OCI-LY3 (cell line): ENCODE measurements at regions not wholly inside any gene's neighbourhood (a gene's known extent, or its start where the extent isn't known, plus 50 kb on each side); places are given as distances from the start of the nearest gene placed in this dataset.

Experiments
- H2AFZ ChIP-seq: fragments of 200-600, 300-600 bp; shearing (Covaris generic); 2 replicates; pipeline ENCODE4 v1.6.0; 2014; ENCODE audit warnings: antibody characterized with exemption, low read depth, low read length
- H3K27ac ChIP-seq: fragments of 200-600, 300-600 bp; sonication (generic); 2 replicates; pipeline ENCODE4 v1.5.1; 2014; ENCODE audit warnings: mild to moderate bottlenecking, low read length, moderate library complexity, mixed read lengths
- H3K27me3 ChIP-seq: fragments of 200-600, 300-600 bp; sonication (generic); 2 replicates; pipeline ENCODE4 v1.6.1; 2014; ENCODE audit warnings: low read depth, low read length, mixed read lengths
- H3K36me3 ChIP-seq: fragments of 200-600, 300-600 bp; sonication (generic); replicated peaks from 2 replicates; pipeline ENCODE3; 2014; ENCODE audit warnings: low read depth, low read length, mixed read lengths
- H3K4me1 ChIP-seq: fragments of 300-600, 200-600 bp; sonication (generic); 2 replicates; pipeline ENCODE4 v1.6.1; 2014; ENCODE audit warnings: low read length, mixed read lengths
- H3K4me2 ChIP-seq: fragments of 200-600, 300-600 bp; sonication (generic); 2 replicates; pipeline ENCODE4 v1.6.1; 2014; ENCODE audit warnings: low read length, mixed read lengths
- H3K4me3 ChIP-seq: fragments of 300-600, 200-600 bp; sonication (generic); 2 replicates; pipeline ENCODE4 v1.5.1; 2014; ENCODE audit warnings: antibody characterized with exemption, mild to moderate bottlenecking, low read length, moderate library complexity
- H3K79me2 ChIP-seq: fragments of 300-600, 200-600 bp; shearing (Covaris generic); 2 replicates; pipeline ENCODE4 v1.6.1; 2014; ENCODE audit warnings: mild to moderate bottlenecking, low read length, mixed read lengths
- H3K9ac ChIP-seq: fragments of 300-600, 200-600 bp; shearing (Covaris generic); 2 replicates; pipeline ENCODE4 v1.6.0; 2014; ENCODE audit warnings: mild to moderate bottlenecking, low read length, moderate library complexity
- H3K9me3 ChIP-seq: fragments of 200-600, 300-600 bp; shearing (Covaris generic); 2 replicates; pipeline ENCODE4 v1.6.1; 2014; ENCODE audit warnings: low read length, mixed read lengths; ENCODE audit not compliant: insufficient read depth
- H4K20me1 ChIP-seq: fragments of 200-600, 300-600 bp; sonication (generic); 2 replicates; pipeline ENCODE4 v1.6.1; 2016; ENCODE audit warnings: low read length, mixed read lengths; ENCODE audit not compliant: insufficient read depth
- CTCF ChIP-seq: fragments of 200-600, 300-600 bp; sonication (generic); IDR thresholded peaks from 2 replicates; pipeline ENCODE4 v1.5.1; 2014; ENCODE audit warnings: antibody characterized with exemption, low read length, low read depth
- EZH2phosphoT487 ChIP-seq: fragments of 200-600 bp; shearing (Covaris generic); IDR thresholded peaks from 2 replicates; pipeline ENCODE4 v1.6.1; 2018; ENCODE audit warnings: antibody characterized with exemption, mixed run types, low read depth

DNA sequence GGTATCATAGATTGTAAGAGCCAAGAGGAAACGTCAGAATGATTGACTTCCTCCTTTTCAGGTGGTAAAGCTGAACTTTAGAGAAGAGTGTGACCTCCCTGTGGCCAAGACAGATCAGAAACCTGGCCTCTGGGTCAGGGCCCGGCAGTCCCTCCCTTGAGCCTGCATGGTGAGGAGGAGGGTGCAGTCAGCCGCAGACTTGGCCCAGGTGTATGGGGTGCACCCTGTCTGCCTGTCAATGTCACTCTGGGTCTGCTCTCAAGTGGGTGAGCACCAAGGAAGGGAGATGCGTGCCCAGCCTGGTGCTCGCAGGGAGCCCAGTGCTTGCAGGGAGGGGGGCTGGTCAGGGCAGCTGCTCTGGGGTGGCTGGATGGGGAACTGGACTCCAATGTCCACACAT lies 134.4 kb upstream of the SNTG2 start:
- H4K20me1 ChIP-seq, result no peaks in the 10 kb centered on the region
- no peaks in the 10 kb centered on the region for H3K9me3 ChIP-seq
- H3K79me2 ChIP-seq, result no peaks in the 10 kb centered on the region
- no peak overlapping the region for H3K4me3 ChIP-seq
- no peak overlapping the region for H2AFZ ChIP-seq
- H3K36me3 ChIP-seq, result no peaks in the 10 kb centered on the region
- TF ChIP-seq EZH2phosphoT487 (no peak), CTCF (no peak)
- H3K4me1 ChIP-seq, result no peaks in the 10 kb centered on the region
- H3K27ac ChIP-seq, result no peak overlapping the region
- no peak overlapping the region for H3K4me2 ChIP-seq
- H3K9ac ChIP-seq, result no peak overlapping the region
- no peaks in the 10 kb centered on the region for H3K27me3 ChIP-seq

DNA sequence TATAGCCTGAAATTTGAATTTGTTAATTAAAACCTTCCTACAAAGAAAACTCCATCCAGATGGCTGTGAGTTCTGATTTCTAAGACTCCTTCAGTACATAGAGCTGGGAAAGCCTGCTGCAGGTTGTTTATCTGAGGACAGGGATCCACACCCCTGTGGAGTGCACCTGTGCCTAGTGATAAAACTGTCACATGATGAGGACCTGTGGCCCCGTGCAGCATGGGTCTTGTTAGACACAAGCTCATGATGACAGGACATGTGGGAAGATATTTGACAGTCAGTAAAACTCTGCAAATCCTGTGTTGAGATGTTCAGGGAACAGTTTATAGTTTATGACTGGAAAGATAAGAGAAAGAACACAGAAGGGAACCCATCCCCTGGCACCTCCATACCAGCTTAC lies 133.2 kb upstream of the TMEM18 start:
- H3K27ac ChIP-seq, result no peak overlapping the region

GRCh38 chr2:807300-807699 lies 130.1 kb upstream of the TMEM18 start:
- H3K9me3 ChIP-seq, result no peaks in the 10 kb centered on the region
- no peak for TF ChIP-seq CTCF
- TF ChIP-seq EZH2phosphoT487, result no peak
- H3K9ac ChIP-seq, result no peak overlapping the region
- no peaks in the 10 kb centered on the region for H3K27me3 ChIP-seq
- no peak overlapping the region for H3K4me2 ChIP-seq
- no peak overlapping the region for H3K4me3 ChIP-seq
- H3K36me3 ChIP-seq, result no peaks in the 10 kb centered on the region
- H3K27ac ChIP-seq, result no peak overlapping the region
- H3K79me2 ChIP-seq, result no peaks in the 10 kb centered on the region
- H3K4me1 ChIP-seq, result no peaks in the 10 kb centered on the region
- no peaks in the 10 kb centered on the region for H4K20me1 ChIP-seq
- no peak overlapping the region for H2AFZ ChIP-seq

More for the DNA sequence above, 133.2 kb upstream of the TMEM18 start:
- Histone ChIP-seq H3K36me3 (no peaks in the 10 kb centered on the region), H3K4me3 (no peak overlapping the region), H3K79me2 (no peaks in the 10 kb centered on the region), H3K27me3 (no peaks in the 10 kb centered on the region), H3K9ac (no peak overlapping the region), H3K4me1 (no peaks in the 10 kb centered on the region), H3K4me2 (no peak overlapping the region), H3K9me3 (no peaks in the 10 kb centered on the region), H4K20me1 (no peaks in the 10 kb centered on the region), H2AFZ (no peak overlapping the region)
- TF ChIP-seq EZH2phosphoT487, result no peak
- no peak for TF ChIP-seq CTCF

GRCh38 chr2:805664-806063 lies 128.5 kb upstream of the TMEM18 start:
- Histone ChIP-seq H3K9ac (no peak overlapping the region), H3K27me3 (no peaks in the 10 kb centered on the region), H3K9me3 (no peaks in the 10 kb centered on the region), H4K20me1 (no peaks in the 10 kb centered on the region), H3K4me2 (no peak overlapping the region), H3K27ac (no peak overlapping the region), H3K4me3 (no peak overlapping the region), H3K4me1 (no peaks in the 10 kb centered on the region), H3K36me3 (no peaks in the 10 kb centered on the region), H2AFZ (no peak overlapping the region), H3K79me2 (no peaks in the 10 kb centered on the region)
- TF ChIP-seq CTCF, result no peak
- TF ChIP-seq EZH2phosphoT487, result no peak
